ENCODE measurements at regions not wholly inside any gene's neighbourhood (a gene's known extent, or its start where the extent isn't known, plus 50 kb on each side); places are given as distances from the start of the nearest gene placed in this dataset.
"Not testable (repeated sequence)": the region's sequence is repeated elsewhere in the genome, so short reads cannot be mapped to it uniquely, and the experiment has no call there.

DNA sequence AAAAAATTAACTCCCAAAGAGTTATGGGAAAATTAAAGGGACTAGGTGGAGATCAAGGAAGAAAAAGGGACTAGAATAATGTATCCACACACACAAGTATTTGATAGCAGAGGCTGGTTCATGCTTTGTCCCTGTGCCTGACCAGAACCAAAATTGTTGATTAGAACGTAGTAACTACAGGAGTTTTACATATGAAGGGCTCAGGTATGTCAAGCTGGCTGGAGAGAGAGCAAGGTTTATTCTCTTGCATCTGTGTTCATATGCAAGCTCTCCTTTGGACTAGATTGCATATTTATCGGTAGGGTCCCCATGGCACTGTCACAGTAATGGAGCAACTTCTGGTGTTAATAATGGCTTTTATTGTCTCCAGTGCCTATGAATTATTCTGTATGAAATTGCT, 239.9 kb upstream of the TRPM3 start:
- DNase-seq = no peak

DNA sequence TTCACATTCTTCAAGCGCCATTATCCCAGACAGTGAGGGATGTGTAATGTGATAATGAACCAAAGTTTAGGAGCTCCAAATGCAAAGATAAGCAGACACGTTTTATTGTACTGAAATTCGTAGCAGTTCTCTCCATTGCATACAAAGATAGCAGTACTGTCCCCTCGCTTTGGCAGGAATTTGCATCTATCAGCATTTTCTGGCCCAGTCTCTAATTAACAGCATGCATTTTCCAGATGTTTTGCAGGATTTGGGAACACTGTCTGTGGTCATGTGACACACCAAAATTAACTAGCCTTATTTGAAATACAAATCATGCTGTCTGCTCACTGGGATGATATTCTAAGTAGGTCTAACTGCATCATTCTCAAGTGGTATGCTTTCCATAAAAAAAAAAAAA, 235.9 kb upstream of the TRPM3 start:
- no peak for DNase-seq

DNA sequence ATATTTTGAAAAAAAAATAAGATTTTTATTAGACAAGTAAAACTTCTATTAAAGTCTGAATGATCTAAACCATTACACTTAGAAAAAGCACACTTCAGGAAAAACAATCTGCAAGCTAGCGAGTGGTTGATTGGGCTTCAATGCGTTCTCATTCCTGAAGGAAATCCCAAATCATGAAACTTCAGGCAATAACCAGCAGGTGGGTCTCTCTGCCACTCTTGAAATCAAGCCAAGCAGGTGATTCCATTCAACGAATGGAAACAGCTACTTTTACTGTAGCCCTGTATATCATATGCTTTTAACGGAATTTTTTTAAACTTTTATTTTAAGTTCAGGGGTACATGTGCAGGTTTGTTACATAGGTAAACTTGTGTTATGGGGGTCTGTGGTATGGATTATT, 234.5 kb upstream of the TRPM3 start:
- no peak for DNase-seq

DNA sequence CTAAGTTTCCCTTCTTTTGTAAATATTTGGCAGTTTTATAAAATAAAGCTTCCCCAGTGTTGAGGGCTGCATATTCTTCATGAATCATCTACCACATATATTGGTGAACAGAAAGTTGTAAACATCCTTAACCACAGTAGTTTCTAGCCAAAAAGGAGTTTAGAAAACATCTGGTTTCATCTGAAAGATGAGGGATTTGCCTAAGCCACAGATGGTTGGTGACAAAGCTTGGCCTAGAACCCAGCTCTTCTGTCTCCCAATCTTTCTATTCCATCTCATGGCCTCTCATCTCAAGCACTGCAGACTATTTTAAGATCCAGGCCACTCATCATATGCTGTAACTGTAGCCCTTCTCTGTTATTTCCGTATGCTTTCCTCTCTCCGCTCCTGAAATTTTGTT, 232.3 kb upstream of the TRPM3 start:
- DNase-seq = no peak

DNA sequence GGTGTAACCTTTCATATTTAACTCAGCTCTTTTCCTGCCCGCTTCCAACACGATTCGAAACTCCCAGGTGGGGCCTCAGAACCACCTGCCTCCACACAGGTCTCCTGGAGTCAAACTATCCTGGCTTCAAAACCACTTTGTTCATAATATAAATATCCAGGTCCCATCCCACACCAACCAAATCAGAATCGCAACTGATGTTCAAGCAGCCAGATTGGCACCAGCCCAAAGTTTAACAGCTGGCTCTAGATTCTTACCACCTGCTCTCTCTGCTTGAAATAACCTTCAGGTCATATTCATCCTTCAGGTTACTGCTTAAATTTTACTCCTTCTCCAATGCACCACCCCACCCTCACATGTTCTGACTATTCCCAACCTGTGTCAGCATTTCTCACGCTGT, 231.4 kb upstream of the TRPM3 start:
- no peak for DNase-seq

DNA sequence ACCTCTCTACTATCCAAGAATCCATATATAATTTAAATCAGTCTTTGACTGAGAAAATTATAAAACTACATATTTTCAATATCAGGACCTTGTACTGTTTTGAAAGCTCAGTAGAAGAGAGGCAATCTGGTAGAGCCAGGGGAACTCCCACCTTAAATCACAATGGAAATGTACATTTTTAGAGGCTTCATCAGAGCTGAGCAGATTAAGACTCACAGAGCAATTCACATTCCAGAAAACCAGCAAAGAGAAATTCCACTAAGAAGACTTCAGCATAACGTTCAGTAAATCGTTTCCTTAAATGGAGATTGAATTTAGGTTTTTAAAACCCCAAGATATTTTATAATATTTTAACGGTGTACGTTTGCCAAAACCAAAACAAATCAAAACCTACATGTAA, 227.8 kb upstream of the TRPM3 start:
- no peak for DNase-seq

DNA sequence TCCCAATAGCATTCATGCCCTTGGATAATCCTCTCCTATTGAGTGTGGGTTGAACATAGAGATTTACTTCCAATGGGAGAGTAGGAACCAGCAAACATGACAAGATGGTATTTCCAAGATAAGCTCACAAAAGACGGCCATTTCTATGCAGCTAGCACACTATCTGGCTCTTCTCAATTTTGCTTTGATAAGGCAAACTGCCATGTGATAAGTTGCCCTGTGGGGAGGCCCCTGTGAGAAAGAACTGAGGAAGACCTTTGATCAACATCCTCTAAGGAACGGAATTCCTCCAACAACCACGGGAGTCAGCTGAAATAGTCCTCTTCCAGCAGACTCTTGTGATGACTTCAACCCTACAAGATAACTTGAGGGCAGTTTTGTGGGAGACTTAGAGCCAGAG, 211.9 kb upstream of the TRPM3 start:
- no peak for DNase-seq

DNA sequence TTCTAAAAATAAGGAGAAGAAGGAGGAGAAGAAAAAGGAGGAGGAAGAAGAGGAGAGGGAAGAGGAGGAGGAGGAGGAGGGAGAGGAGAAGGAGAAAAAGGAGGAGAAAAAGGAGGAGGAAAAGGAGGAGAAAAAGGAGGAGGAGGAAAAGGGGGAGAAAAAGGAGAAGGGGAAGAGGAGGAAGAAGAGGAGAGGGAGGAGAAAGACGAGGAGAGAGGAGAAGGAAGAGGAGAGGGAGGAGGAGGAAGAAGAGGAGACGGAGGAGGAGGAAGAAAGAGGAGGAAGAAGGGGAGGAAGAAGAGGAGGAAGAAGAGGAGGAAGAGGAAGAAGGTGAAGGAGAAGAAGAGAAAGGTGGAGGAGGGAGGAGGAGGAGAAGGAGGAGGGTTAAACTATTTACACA, 210.2 kb upstream of the TRPM3 start:
- no peak for DNase-seq

DNA sequence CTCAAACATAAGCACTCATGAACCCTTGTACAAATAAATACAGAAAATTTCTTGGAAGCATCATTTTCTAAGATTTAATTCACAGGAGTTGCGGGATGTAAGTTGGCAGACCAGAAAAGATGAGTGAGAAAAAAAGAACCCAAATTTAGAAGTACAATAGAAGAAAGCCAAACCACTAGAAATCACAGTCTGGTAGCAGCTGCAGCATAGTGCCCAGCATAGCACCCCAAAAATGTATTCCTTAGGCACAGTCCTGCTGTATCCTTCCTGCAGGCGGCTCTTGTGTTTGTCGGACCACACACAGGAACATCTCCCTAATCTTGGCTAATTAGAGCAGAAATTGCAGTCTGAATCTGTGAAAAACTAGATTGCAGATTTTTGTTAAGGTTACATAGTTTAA, 208.5 kb upstream of the TRPM3 start:
- DNase-seq = no peak

DNA sequence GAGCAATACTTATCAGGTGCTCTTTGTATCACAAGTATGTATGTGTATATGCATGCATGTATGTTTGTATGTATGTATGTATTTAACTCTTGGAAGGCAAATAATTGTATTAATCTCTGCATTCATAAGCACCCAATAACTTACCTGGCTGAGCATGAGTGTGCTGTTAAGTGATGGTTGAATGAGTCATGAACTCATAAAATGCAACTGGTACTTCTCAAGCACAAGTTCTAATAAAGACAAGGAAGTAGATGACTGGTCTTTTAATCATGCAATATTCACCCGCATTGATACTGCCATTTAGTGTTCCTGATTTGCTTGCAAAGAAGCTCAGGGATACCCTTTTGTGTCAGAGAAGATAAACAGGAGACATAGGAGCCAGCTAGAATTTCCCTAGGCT, 204.9 kb upstream of the TRPM3 start:
- no peak for DNase-seq

DNA sequence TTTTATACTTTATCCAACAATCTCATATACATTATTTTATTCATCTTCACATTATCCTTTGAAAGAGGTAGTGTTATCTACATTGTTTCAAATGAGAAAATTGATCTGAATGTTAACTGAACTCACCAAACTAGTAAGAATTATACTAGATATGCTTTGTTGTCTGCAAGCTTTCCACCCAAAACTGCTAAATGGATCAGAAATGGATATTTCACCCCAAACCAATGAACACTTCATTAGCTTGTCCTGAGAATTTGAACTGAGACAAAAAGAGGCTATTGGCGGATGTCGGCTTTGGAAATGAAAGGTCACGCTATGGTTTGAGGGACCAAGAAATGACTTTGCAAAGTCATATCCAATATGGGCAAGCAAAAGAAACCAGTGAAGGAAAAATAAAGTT, 201.9 kb upstream of the TRPM3 start:
- DNase-seq = no peak

DNA sequence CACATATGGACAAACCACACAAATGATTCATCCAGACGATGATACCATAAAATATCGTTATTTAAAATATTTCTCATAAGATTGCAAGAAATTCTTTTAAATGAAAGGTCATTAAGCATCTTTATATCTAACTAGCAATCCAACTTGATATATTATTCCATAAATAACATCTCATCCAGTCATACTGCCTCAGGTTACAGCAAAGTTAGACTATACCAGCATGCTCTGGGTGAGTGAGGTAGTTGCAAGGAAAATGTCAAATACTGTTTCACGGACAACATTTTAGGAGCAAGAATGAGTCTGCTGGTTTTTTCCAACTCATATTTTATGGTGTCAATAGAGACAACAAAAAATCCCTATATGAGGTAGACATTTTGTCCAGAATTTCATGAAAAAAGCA, 200.9 kb upstream of the TRPM3 start:
- no peak for DNase-seq

DNA sequence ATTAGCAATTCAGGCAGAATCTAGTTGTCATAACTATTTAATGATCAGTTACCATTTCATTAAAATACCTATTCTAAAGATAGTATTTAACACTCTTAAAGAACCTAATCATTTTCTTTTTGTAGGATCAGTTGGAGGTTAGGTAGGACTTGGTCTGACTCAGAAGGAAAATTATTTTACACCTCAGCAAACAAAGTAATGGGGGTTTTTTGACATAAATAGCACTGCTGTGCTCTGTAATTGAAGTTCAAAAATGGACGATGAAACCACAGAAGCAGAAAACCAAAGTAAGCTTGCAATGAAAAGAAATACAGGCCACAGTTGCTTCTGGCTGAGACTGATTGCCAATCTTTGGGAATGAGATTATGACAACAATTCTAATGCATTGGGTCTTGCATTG, 187.0 kb upstream of the TRPM3 start:
- no peak for DNase-seq

DNA sequence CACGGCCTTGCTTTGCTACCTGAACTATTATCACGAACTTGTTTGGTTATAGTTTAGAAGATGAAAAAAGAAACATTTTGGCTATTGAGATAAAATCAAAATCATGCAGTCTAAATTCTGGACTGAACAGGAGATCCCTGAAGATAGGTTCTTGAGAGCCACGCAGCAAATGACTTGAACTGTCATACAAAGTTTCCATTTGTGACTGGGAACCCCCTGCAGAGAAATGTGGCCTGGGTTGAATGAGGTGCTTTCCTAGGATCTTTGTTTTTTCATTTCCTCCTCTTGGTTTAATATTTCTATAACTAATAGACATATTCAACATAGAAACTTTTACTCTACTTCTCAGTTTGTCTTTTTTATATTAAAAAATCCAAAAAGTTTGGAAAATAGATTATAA, 184.7 kb upstream of the TRPM3 start:
- DNase-seq = no peak

DNA sequence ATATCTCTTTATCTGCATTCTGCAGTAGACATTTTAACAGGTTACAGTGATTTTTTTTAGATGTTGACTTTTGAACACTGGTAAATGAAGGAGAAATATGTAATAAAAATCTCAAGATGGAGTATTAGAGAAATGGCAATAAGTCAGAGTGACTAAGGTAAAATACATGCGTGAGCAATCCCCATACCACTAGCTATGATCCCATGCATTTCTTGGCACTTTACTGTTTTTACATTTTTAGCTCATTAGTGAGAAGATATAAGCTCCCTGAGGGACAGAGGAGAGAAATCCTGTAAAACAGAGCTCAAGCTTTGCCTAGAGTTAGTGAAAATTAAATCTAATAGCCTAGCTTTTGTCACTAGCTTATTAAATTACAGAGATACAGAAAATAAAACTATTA, 181.9 kb upstream of the TRPM3 start:
- no peak for DNase-seq

DNA sequence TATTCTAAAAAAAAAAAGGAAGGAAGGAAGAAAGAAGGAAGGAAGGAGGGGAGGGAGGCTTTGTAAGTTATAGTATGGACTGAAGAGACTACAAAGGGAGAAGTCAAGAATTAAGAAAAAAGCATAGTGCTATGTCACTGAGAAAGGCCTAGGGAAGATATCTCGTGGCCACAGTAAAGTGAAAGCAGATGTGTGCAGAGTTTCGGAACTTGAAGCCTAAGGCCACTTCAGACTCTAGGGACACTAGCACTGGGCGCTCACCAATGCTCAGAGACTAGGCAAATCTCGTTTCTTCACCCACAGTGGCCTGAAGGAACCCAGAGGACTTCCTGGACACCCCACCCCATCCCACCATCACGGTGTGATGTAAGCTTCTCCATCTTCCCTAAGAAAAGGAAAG, 181.4 kb upstream of the TRPM3 start:
- DNase-seq = no peak

DNA sequence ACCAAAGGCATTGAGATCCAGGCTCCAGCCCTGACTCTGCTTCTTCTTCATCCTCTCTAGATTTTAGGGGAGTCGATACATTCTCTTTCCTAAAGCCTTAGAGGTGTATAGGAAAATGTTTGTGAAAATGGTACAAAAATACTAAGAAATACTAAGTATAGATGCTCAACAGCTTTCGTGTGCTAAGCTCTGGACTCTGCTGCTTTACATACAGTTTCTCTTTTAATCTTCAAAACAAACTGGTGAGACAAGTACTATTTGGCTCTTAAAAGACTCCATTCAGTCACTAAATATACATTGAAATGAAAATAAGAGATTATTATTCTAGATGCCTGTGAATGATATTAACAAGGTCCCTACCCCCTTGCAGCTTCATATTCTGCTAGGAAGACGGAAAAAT, 174.5 kb upstream of the TRPM3 start:
- no peak for DNase-seq

DNA sequence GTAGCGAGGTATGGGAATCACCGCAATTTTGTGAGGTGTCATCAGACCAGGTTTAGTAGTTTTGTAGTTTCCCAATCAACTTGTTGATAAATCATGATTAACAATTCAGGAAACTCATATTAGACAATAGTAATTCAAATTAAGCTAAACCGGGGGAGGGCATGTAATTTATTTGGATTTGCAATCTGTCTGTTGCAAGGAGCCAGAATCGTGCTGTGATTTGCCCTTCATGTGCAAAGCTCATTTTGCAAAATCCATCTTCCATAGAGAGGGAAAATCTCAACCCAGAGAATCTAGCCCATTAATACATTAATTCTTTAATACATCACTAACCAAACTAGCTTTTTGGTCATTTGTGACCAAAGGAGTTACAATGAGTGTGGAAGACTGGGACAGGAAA, 164.7 kb upstream of the TRPM3 start:
- DNase-seq = no peak

DNA sequence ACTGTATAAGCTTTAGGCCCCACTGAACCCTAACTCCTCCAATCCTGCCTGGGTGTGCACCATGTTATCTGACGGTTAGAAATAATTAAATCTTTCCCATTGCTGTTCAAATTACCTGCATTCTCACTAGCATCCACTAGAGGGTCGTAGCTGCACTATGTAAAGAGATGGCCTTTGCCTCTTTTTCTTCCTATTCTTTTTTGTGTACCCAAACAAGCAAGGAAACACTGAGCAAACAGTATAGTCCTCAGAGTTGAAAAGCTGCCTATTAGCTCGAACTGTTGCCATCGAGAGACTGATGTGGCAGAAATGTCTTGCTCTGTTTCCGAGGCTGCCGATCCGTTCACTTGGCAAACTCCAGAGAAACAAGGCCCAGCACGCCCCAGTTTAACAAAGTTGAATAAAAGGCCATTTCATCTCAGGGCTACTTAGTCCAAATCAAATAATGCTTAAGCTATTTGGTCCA, 163.8 kb upstream of the TRPM3 start:
- DNase-seq = no peak

DNA sequence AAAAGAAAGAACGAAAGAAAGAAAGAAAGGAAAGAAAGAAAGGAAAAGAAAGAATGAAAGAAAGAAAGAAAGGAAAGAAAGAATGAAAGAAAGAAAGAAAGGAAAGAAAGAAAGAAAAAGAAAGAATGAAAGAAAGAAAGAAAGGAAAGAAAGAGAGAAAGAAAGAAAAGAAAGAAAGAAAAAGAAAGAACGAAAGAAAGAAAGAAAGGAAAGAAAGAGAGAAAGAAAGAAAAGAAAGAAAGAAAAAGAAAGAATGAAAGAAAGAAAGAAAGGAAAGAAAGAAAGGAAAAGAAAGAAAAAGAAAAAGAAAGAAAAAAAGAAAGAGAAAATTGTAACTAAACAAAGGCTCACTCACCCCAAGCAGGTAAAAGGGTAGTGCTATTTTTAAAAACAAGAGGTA, 160.7 kb upstream of the TRPM3 start:
- DNase-seq = not testable (repeated sequence)

DNA sequence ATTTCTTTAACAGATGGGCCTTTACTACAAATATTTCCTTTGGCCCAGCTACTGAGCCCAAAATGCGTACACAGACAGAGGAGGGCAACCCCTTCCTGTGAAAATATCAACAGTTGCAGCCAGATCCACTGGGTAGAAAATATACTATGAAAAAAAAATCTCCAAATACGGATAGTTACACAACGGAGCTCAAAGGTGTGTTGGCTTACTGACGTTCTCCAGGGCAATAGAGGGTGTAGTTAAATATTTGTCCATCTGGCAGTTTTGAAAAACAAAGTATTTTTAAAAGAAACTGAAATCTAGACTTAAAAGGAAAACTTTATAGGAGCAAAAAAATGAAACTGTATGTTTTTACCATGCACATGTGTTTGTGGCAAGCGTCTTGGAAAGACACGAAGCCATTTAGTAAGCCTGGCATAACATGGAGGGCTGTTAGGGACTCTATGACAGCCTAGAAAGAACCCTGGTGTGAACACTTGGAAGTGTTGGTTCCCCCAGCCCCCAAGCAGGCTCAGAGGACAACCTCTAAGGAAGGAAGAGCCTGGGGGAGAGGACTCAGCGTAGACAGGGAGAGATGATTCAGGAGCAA, 157.8 kb upstream of the TRPM3 start:
- DNase-seq = no peak

DNA sequence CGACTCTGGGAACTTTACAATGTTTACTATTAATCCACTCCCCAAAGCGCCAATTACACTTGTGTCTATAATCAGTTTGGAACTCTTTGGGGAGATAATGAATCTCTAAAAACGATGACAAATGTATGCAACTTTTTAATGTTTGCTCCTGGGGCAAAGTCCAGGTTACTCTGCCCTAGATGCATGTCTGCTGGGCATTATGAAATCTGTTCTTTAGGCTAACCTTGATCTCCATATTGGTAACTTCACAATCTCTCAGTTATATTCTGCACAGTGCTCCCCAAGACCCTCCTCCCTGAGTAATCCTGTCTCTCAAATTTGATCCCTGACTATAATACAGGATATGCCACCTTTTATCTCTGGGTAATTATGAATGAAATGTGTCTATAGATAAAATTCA, 152.2 kb upstream of the TRPM3 start:
- DNase-seq = no peak

DNA sequence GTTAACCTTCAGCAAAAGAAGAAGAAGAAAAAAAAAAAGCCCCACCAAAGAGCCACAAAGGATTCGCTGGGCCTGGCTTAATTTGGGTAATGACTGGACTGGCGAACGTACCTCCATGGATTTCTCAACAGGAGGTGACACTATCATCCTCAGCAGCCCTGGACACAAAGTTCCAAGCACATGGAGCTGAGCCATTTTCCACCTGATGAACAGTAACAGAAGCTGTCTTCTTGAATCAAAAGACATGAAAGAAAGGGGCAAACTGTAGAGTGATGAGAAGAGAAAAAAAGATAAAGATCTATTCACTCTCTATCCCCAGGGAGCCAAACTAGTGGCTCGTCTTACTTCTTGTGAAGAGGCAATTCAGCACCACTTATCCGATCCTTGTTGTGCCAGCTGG, 150.2 kb upstream of the TRPM3 start:
- DNase-seq = no peak

DNA sequence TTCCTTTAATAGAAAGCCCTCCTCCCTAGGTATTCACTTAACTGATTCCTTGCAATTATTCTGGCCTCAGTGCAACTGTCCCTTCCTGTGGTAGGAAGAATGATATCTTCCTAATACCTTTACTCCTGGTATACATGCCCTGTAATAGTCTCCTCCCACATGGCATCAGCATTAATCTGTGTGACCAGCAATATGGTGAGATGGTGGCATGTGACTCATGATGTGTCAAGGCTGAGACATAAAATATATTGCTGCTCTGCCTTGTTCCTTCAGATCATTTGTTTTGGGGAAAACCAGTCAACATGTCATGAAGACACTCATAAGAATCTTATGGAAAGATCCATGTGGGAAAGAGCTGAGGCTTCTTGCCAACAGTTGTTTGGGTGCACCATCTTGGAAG, 149.1 kb upstream of the TRPM3 start:
- no peak for DNase-seq

DNA sequence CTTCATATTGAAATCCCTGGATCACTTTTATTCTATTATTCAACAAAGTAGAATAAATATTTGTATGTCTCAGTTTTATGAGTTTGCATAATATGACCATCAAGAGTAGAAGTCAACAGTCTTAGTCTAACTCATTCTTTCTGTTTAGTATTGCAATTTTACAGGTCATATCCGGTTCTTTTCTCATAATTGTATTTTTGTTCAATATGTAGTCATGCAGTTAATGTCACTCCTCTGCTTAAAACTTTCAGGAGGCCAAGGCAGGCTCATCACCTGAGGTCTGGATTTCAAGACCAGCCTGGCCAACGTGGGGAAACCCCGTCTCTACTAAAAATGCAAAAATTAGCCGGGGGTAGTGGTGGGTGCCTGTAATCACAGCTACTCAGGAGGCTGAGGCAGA, 148.4 kb upstream of the TRPM3 start:
- DNase-seq = no peak

Data from activated T-cell treated with anti-CD3 and anti-CD28 coated beads, Interleukin-2, amount 50 U/mL, for 1 hour (primary cell).